Upper lobe of left lung (tissue), 4 donors: ENCODE measurements at regions not wholly inside any gene's neighbourhood (a gene's known extent, or its start where the extent isn't known, plus 50 kb on each side); places are given as distances from the start of the nearest gene placed in this dataset.

Experiments used
- EP300 ChIP-seq, 4 donors: sonication (generic); formaldehyde crosslinking; IDR thresholded peaks; one replicate each; pipeline ENCODE4 v1.5.1; 2017; ENCODE audit warnings: antibody characterized with exemption in 4 of 4, control low read depth in 2 of 4
- POLR2AphosphoS5 ChIP-seq, 2 donors: sonication (generic); formaldehyde crosslinking; IDR thresholded peaks; one replicate each; pipeline ENCODE4 v1.5.1; 2017; ENCODE audit warnings: antibody characterized with exemption in 2 of 2

DNA sequence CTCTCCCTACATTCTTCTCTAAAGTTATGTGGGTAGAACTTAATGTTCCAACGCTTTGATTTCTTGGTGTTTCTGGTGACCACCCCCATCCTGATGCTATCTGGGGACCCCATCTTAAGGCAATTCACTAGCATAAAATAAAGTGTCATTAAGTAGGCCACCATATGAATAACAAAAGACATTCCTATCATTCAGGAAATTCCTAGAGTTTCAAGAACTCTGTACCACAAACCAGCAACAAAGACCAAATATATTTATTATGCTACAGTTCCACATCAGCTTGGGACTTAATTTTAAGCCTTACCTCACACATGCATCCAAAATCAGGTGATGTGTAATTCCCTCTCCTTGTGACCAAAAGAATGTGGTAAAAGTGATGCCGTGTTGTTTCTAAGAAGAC lies 254.6 kb upstream of the LRRC4C start:
- TF ChIP-seq EP300 (IDR thresholded peaks at IDR 0.05) (no peak), POLR2AphosphoS5 (IDR thresholded peaks at IDR 0.05) (no peak)
